ENCODE measurements at regions not wholly inside any gene's neighbourhood (a gene's known extent, or its start where the extent isn't known, plus 50 kb on each side); places are given as distances from the start of the nearest gene placed in this dataset.

- TF ChIP-seq EZH2phosphoT487 (IDR thresholded peaks at IDR 0.05; ENCODE audit: insufficient read depth, low read depth) (no peak), EZH2 (IDR thresholded peaks at IDR 0.05; ENCODE audit: insufficient read depth, poor library complexity, severe bottlenecking) (no peak)
Measured at GRCh38 chr9:8078641-8079140, 279.1 kb upstream of the DMAC1 start.
